Neuronal stem cell (in vitro differentiated cells): ENCODE measurements at regions not wholly inside any gene's neighbourhood (a gene's known extent, or its start where the extent isn't known, plus 50 kb on each side); places are given as distances from the start of the nearest gene placed in this dataset.

ENCODE experiments used
- DNase-seq: peaks from one replicate; pipeline ENCODE4 v3.0.0-alpha.2; 2013; ENCODE audit warnings: low spot score
- H2AFZ ChIP-seq: one replicate; pipeline ENCODE4 v1.6.1; 2013; ENCODE audit warnings: mild to moderate bottlenecking, low read length, inconsistent platforms
- H2AK5ac ChIP-seq: 2 replicates; pipeline ENCODE4 v1.6.1; 2013; ENCODE audit warnings: low read depth, mild to moderate bottlenecking, inconsistent platforms, low read length, moderate library complexity, mixed read lengths
- H2BK120ac ChIP-seq: 2 replicates; pipeline ENCODE4 v1.6.1; 2013; ENCODE audit warnings: low read depth, mild to moderate bottlenecking, inconsistent platforms, low read length, moderate library complexity, mixed read lengths
- H2BK12ac ChIP-seq: one replicate; pipeline ENCODE4 v1.6.1; 2013; ENCODE audit warnings: low read length, inconsistent platforms
- H2BK15ac ChIP-seq: 2 replicates; pipeline ENCODE4 v1.6.1; 2013; ENCODE audit warnings: mild to moderate bottlenecking, low read length, inconsistent platforms, mixed read lengths
- H2BK5ac ChIP-seq: one replicate; pipeline ENCODE4 v1.6.1; 2013; ENCODE audit warnings: inconsistent platforms, mild to moderate bottlenecking, low read length, moderate library complexity
- H3K14ac ChIP-seq: one replicate; pipeline ENCODE4 v1.6.1; 2013; ENCODE audit warnings: low read length, inconsistent platforms
- H3K18ac ChIP-seq: 2 replicates; pipeline ENCODE4 v1.6.1; 2013; ENCODE audit warnings: low read length, inconsistent platforms
- H3K23ac ChIP-seq: 2 replicates; pipeline ENCODE4 v1.6.1; 2013; ENCODE audit warnings: low read depth, mild to moderate bottlenecking, mixed read lengths, low read length, inconsistent platforms; ENCODE audit not compliant: poor library complexity
- H3K27ac ChIP-seq: replicated peaks from 3 replicates; pipeline ENCODE4 v1.5.1; 2013; ENCODE audit warnings: low read length, inconsistent platforms
- H3K27me3 ChIP-seq, 3 experiments: 2 replicates each; pipeline ENCODE4 v1.6.1; 2013; ENCODE audit warnings: low read length in 3 of 3, mild to moderate bottlenecking in 2 of 3, inconsistent platforms in 1 of 3, low read depth in 1 of 3, mixed read lengths in 1 of 3, moderate library complexity in 1 of 3; ENCODE audit not compliant: control insufficient read depth in 3 of 3, insufficient read depth in 3 of 3
- H3K36me3 ChIP-seq, 2 donors: replicated peaks in 1 of 2; 2 replicates each; pipeline ENCODE4 v1.6.1; 2013; ENCODE audit warnings: low read length in 2 of 2; ENCODE audit not compliant: control insufficient read depth in 2 of 2, insufficient read depth in 2 of 2
- H3K4ac ChIP-seq: 2 replicates; pipeline ENCODE4 v1.6.1; 2013; ENCODE audit warnings: inconsistent platforms, mild to moderate bottlenecking, low read length, moderate library complexity
- H3K4me1 ChIP-seq, 2 donors: 1 replicate in 1 of 2; 2 replicates in 1 of 2; pipeline ENCODE4 v1.6.1; 2013; ENCODE audit warnings: low read length in 2 of 2, low read depth in 1 of 2; ENCODE audit not compliant: control insufficient read depth in 2 of 2, insufficient read depth in 1 of 2
- H3K4me2 ChIP-seq: one replicate; pipeline ENCODE4 v1.6.1; 2013; ENCODE audit warnings: mild to moderate bottlenecking, low read length, inconsistent platforms; ENCODE audit not compliant: insufficient read depth, poor library complexity, severe bottlenecking
- H3K4me3 ChIP-seq, 2 donors: 2 replicates each; pipeline ENCODE4 v1.5.1; 2013; ENCODE audit warnings: low read length in 2 of 2, mild to moderate bottlenecking in 2 of 2, inconsistent platforms in 1 of 2, moderate library complexity in 1 of 2
- H3K79me1 ChIP-seq: one replicate; pipeline ENCODE4 v1.6.1; 2013; ENCODE audit warnings: low read depth, mild to moderate bottlenecking, inconsistent platforms, low read length, moderate library complexity
- H3K9ac ChIP-seq: one replicate; pipeline ENCODE4 v1.6.1; 2013; ENCODE audit warnings: mild to moderate bottlenecking, low read depth, low read length, inconsistent platforms; ENCODE audit not compliant: poor library complexity
- H3K9me3 ChIP-seq, 2 donors: replicated peaks in 1 of 2; 2 replicates each; pipeline versions ENCODE3 to v1.6.1; 2013; ENCODE audit warnings: low read length in 2 of 2, mild to moderate bottlenecking in 2 of 2, inconsistent platforms in 1 of 2, low read depth in 1 of 2, mixed read lengths in 1 of 2, moderate library complexity in 1 of 2; ENCODE audit not compliant: control insufficient read depth in 2 of 2, insufficient read depth in 1 of 2
- H4K8ac ChIP-seq: one replicate; pipeline ENCODE4 v1.6.1; 2013; ENCODE audit warnings: low read depth, mild to moderate bottlenecking, inconsistent platforms, low read length, moderate library complexity
- H4K91ac ChIP-seq: one replicate; pipeline ENCODE4 v1.6.1; 2013; ENCODE audit warnings: low read length, low read depth, mild to moderate bottlenecking, inconsistent platforms; ENCODE audit not compliant: poor library complexity
- WGBS, 2 donors: extraction: QIAGEN DNeasy Blood & Tissue Kit; methylation state at CpG; one replicate each; pipeline ENCODE4 v1.1.7; 2013; ENCODE audit warnings: missing lambda C conversion rate in 2 of 2, mixed read lengths in 1 of 2; ENCODE audit not compliant: insufficient read length in 2 of 2, insufficient replicate concordance in 1 of 2; ENCODE audit errors: extremely low coverage in 2 of 2; 5-methylcytosine and 5-hydroxymethylcytosine counted together

DNA sequence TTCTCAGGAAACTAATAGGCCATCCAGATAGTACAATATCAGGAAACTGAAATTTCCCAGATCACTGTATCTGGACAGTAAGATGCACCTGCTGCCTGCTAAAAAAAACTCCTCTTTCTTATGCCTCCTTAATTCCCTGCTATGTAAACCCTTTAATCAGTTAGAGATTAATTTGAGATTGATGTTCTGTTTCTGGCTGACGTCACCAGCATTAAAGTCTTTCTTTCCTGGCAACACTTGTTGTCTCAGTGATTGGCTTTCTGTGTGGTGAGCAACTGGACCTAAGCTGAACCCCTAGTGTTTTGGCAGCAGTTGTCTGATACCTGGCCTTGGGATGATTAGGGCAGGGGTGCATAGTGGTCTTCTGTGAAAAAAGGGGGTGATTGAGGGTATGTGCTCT, 175.8 kb downstream of the TENT4A start:
- Histone ChIP-seq H3K14ac (no peak overlapping the region), H3K9me3 (peaks cover 9 to 12% of the 10 kb centered on the region in 2 donors), H3K4me2 (no peak overlapping the region), H4K8ac (no peak overlapping the region), H3K4me1 (no peaks in the 10 kb centered on the region), H3K36me3 (no peaks in the 10 kb centered on the region), H3K27ac (no peak overlapping the region), H2AFZ (no peak overlapping the region), H3K27me3 (no peaks in the 10 kb centered on the region), H3K23ac (no peak overlapping the region), H4K91ac (no peak overlapping the region), H3K18ac (no peak overlapping the region), H2AK5ac (no peak overlapping the region), H2BK120ac (no peak overlapping the region), H2BK5ac (no peak overlapping the region), H2BK15ac (no peak overlapping the region), H3K9ac (no peak overlapping the region), H3K4ac (no peak overlapping the region), H3K4me3 (no peak overlapping the region), H3K79me1 (no peaks in the 10 kb centered on the region), H2BK12ac (no peak overlapping the region)
- WGBS, 2 donors, result no CpG with 5 or more reads among the region's 1 CpG
- no peak for DNase-seq

DNA sequence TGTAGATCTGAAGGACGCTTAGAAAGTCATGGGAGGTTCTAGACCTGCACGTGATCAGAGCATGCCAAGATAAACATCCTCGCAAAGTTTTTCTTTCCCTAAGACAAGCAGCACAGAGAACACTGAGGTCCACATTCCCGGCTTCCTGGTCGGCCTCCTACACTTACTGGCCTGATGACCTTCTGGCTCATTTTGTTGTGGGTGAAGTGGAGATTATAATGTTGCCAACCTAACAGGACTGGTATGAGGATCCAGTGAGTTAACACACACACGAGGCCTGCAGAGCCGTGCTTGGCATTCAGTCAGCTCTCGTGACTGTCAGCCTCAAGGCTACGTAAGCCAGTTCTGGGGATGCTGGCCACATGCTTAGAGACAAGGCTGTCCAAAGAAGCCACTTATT, 186.0 kb downstream of the TENT4A start:
- H3K4ac ChIP-seq, result no peak overlapping the region
- no peak overlapping the region for H3K27ac ChIP-seq
- H3K14ac ChIP-seq, result no peak overlapping the region
- no peak for DNase-seq
- no peak overlapping the region for H4K8ac ChIP-seq
- H3K9me3 ChIP-seq, result no peaks in the 10 kb centered on the region
- no peak overlapping the region for H2BK15ac ChIP-seq
- no peaks in the 10 kb centered on the region for H3K79me1 ChIP-seq
- H2BK12ac ChIP-seq, result no peak overlapping the region
- H3K23ac ChIP-seq, result no peak overlapping the region
- no peak overlapping the region for H2AK5ac ChIP-seq
- no peak overlapping the region for H2BK120ac ChIP-seq
- no peak overlapping the region for H3K9ac ChIP-seq
- H4K91ac ChIP-seq, result no peak overlapping the region
- peak overlapping the region; percentile 55 for H3K18ac ChIP-seq
- no peak overlapping the region for H3K4me3 ChIP-seq
- H2AFZ ChIP-seq, result no peak overlapping the region
- peaks cover 0 to 14% of the 10 kb centered on the region in 2 donors for H3K4me1 ChIP-seq
- no peak overlapping the region for H2BK5ac ChIP-seq
- H3K4me2 ChIP-seq, result no peak overlapping the region
- WGBS, 2 donors, result no CpG with 5 or more reads among the region's 9 CpGs
- no peaks in the 10 kb centered on the region for H3K36me3 ChIP-seq
- peaks cover 0 to 10% (median 0%) of the 10 kb centered on the region in 3 experiments for H3K27me3 ChIP-seq

DNA sequence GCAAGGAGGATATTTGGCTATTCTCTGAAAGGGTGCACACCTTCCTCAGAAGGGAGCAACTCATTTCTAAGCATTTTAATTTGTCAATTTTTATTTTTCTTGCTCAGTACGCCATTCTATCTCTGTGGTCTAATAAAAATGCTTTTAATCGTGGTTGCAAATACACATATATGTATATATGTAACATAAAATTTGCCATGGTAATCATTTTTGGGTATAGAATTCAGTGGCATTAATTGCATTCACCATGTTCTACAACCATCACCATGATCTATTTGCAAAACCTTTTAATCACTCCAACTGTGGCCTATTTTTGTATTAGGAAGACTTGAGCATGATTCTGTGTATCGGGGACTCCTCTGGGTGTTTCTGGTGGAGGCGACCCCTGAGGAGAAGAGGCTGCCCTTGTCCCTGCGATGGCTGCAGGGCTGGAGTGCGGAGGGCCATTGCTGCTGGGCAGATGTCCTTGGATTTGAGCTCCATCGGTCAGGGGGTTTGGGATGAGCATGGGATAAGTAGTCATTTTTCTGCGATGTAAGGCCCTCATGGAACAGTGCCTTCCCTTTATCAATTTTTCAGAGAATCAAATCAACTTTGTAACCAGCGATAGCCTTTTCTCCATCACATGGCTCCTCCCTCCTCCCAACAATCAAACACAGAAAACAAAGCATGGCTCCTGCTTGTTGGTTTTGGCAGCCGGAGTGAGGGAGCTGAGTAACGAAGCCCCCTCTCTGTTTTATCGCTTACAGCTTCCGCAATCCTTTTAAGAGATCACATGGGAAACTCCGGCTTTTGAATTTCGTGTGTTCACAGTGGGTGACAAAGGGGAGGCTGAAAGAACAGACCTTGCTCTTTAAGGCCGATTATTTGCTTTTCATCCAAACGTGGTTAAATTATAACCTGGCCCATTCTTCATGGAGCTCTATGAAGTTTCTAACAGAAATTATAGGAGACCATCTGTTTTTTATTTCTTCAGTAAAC, 187.3 kb downstream of the TENT4A start:
- Histone ChIP-seq H4K8ac (no peak overlapping the region), H2BK5ac (no peak overlapping the region), H3K9ac (no peak overlapping the region), H3K36me3 (no peaks in the 10 kb centered on the region), H3K9me3 (no peaks in the 10 kb centered on the region), H2AFZ (peak overlapping the region; percentile 62), H3K4me2 (no peak overlapping the region), H3K14ac (no peak overlapping the region), H2BK120ac (no peak overlapping the region), H3K23ac (no peak overlapping the region), H3K4me1 (peaks cover 0 to 14% of the 10 kb centered on the region in 2 donors), H2BK15ac (no peak overlapping the region), H3K27ac (peak overlapping the region; percentile 58), H3K27me3 (peaks cover 0 to 10% (median 0%) of the 10 kb centered on the region in 3 experiments), H4K91ac (no peak overlapping the region), H3K4ac (no peak overlapping the region), H2BK12ac (no peak overlapping the region), H3K79me1 (no peaks in the 10 kb centered on the region), H3K4me3 (no peak overlapping the region), H2AK5ac (no peak overlapping the region), H3K18ac (peak overlapping the region; percentile 88)
- WGBS, 2 donors, result no CpG with 5 or more reads among the region's 17 CpGs
- no peak for DNase-seq

DNA sequence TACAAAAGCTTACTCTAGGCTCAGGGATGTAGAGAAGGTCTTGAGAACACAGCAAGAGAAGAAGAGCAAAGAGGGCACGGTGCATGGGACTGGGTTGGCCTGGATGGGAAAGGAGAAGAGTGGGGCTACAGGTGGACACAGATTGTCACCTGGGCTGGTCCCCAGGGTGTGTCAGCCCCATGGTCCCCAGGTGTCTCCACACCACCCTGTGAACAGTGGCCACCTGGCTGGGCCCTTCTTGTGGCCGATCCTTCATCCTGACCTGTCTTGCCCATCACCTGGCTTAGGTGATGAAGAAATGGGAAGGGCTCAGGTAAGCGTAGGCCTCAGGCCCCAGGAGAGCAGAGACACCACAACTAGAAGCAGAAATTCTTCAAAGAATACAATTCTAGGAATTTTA, 188.9 kb downstream of the TENT4A start:
- no CpG with 5 or more reads among the region's 3 CpGs for WGBS, 2 donors
- Histone ChIP-seq H2AFZ (no peak overlapping the region), H4K8ac (no peak overlapping the region), H2BK120ac (no peak overlapping the region), H3K4me1 (peaks cover 0 to 8% of the 10 kb centered on the region in 2 donors), H3K36me3 (no peaks in the 10 kb centered on the region), H3K79me1 (no peaks in the 10 kb centered on the region), H3K9me3 (no peaks in the 10 kb centered on the region), H3K27me3 (peaks cover 0 to 10% (median 0%) of the 10 kb centered on the region in 3 experiments), H2BK15ac (peak overlapping the region; percentile 34), H3K18ac (peak overlapping the region; percentile 68), H3K14ac (no peak overlapping the region), H2BK12ac (no peak overlapping the region), H3K27ac (no peak overlapping the region), H3K9ac (no peak overlapping the region), H3K23ac (no peak overlapping the region), H3K4me2 (no peak overlapping the region), H3K4ac (no peak overlapping the region), H2BK5ac (no peak overlapping the region), H3K4me3 (no peak overlapping the region), H4K91ac (no peak overlapping the region), H2AK5ac (peak overlapping the region; percentile 56)
- no peak for DNase-seq
